Left renal pelvis (tissue), 4 donors: ENCODE measurements at regions not wholly inside any gene's neighbourhood (a gene's known extent, or its start where the extent isn't known, plus 50 kb on each side); places are given as distances from the start of the nearest gene placed in this dataset.
"Not testable (repeated sequence)": the region's sequence is repeated elsewhere in the genome, so short reads cannot be mapped to it uniquely, and the experiment has no call there.

ENCODE experiments used
- DNase-seq, 4 donors: peaks; one replicate each; pipeline ENCODE4 v3.0.0-alpha.2; 2013; ENCODE audit warnings: low read depth in 4 of 4, low spot score in 3 of 4

- no peak for DNase-seq
Observed at GRCh38 chr14:99034711-99035171, 237.3 kb downstream of the BCL11B start.

- no peak for DNase-seq
Observed at GRCh38 chr14:99035268-99035667, 236.7 kb downstream of the BCL11B start.

- peak in 3 of 4 donors; percentile 29 to 40 (median 39) for DNase-seq
Observed at GRCh38 chr14:99035712-99036610, 236.0 kb downstream of the BCL11B start.

GRCh38 chr14:99036611-99037293, 235.2 kb downstream of the BCL11B start:
- DNase-seq: no peak

- not testable (repeated sequence) for DNase-seq
Observed at GRCh38 chr14:99037326-99037725, 234.7 kb downstream of the BCL11B start.

- DNase-seq: no peak
Observed at GRCh38 chr14:99037777-99038430, 234.1 kb downstream of the BCL11B start.

- DNase-seq: no peak
Observed at GRCh38 chr14:99038431-99038820, 233.6 kb downstream of the BCL11B start.

GRCh38 chr14:99039331-99040041, 232.5 kb downstream of the BCL11B start:
- DNase-seq: no peak

GRCh38 chr14:99040052-99040451, 231.9 kb downstream of the BCL11B start:
- DNase-seq: no peak

GRCh38 chr14:99040711-99041110, 231.3 kb downstream of the BCL11B start:
- DNase-seq: no peak

GRCh38 chr14:99041141-99041819, 230.7 kb downstream of the BCL11B start:
- DNase-seq: no peak

- no peak for DNase-seq
Observed at GRCh38 chr14:99041820-99042174, 230.2 kb downstream of the BCL11B start.

- no peak for DNase-seq
Observed at GRCh38 chr14:99042381-99043266, 229.4 kb downstream of the BCL11B start.

- DNase-seq: no peak
Observed at GRCh38 chr14:99043267-99043615, 228.8 kb downstream of the BCL11B start.

- DNase-seq: no peak
Observed at GRCh38 chr14:99043756-99044155, 228.2 kb downstream of the BCL11B start.

GRCh38 chr14:99047441-99048031, 224.5 kb downstream of the BCL11B start:
- DNase-seq: no peak

- no peak for DNase-seq
Observed at GRCh38 chr14:99050309-99050708, 221.7 kb downstream of the BCL11B start.

- DNase-seq: no peak
Observed at GRCh38 chr14:99052467-99052866, 219.5 kb downstream of the BCL11B start.

GRCh38 chr14:99055019-99055418, 217.0 kb downstream of the BCL11B start:
- DNase-seq: no peak
